C4-2B (cell line): ENCODE measurements at regions not wholly inside any gene's neighbourhood (a gene's known extent, or its start where the extent isn't known, plus 50 kb on each side); places are given as distances from the start of the nearest gene placed in this dataset.

Experiments used
- ZFX ChIP-seq: fragments of 450-650 bp; IDR thresholded peaks from 2 replicates; pipeline ENCODE4 v1.6.1; 2017
- TF ChIP-seq, protein P1 (sequence below): fragments of 450-650 bp; conservative IDR thresholded peaks from 2 replicates; pipeline ENCODE4 v1.5.1; 2017; ENCODE audit warnings: mild to moderate bottlenecking

DNA sequence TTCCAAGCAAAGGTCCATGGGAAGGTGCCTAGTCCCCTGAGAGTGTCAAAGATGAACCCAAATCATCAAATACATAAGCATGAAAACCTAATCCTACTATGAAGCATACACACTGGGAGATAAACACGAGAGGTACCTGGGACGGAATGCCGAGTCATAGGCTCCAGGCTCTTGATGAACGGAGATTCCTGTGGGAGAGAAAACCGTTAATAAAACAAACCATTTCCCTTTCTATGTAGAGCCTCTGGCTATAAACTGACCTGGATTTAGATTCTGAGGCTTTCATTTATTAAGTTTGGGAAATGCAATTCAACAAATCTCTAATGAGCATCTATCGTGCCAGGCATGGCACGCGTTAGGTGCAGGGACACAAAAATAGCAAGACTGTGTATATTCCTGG lies 206.4 kb upstream of the IL12B start:
- TF ChIP-seq, protein P1, sequence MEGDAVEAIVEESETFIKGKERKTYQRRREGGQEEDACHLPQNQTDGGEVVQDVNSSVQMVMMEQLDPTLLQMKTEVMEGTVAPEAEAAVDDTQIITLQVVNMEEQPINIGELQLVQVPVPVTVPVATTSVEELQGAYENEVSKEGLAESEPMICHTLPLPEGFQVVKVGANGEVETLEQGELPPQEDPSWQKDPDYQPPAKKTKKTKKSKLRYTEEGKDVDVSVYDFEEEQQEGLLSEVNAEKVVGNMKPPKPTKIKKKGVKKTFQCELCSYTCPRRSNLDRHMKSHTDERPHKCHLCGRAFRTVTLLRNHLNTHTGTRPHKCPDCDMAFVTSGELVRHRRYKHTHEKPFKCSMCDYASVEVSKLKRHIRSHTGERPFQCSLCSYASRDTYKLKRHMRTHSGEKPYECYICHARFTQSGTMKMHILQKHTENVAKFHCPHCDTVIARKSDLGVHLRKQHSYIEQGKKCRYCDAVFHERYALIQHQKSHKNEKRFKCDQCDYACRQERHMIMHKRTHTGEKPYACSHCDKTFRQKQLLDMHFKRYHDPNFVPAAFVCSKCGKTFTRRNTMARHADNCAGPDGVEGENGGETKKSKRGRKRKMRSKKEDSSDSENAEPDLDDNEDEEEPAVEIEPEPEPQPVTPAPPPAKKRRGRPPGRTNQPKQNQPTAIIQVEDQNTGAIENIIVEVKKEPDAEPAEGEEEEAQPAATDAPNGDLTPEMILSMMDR, result no peak
- no peak for TF ChIP-seq ZFX
